Brain microvascular endothelial cell (primary cell): ENCODE measurements at regions not wholly inside any gene's neighbourhood (a gene's known extent, or its start where the extent isn't known, plus 50 kb on each side); places are given as distances from the start of the nearest gene placed in this dataset.
A peak's percentile ranks its signal among the peaks of the same experiment; 100 is the strongest.

Experiments used
- DNase-seq: peaks from one replicate; pipeline ENCODE4 v3.0.0-alpha.2; 2020
- H3K27ac ChIP-seq: fragments of 250-450 bp; sonication (Bioruptor Pico); 2 replicates; pipeline ENCODE4 v1.5.1; 2020; ENCODE audit warnings: mild to moderate bottlenecking, moderate library complexity
- H3K27me3 ChIP-seq: fragments of 250-450 bp; sonication (Bioruptor Pico); replicated peaks from 2 replicates; pipeline ENCODE4 v1.5.1; 2020; ENCODE audit warnings: mild to moderate bottlenecking
- H3K36me3 ChIP-seq: fragments of 250-450 bp; sonication (Bioruptor Pico); replicated peaks from 2 replicates; pipeline ENCODE4 v1.5.1; 2020; ENCODE audit warnings: mild to moderate bottlenecking
- H3K4me3 ChIP-seq: 2 replicates; pipeline ENCODE4 v1.5.1; 2011; ENCODE audit warnings: low read depth, mild to moderate bottlenecking, control low read depth, low read length, moderate library complexity
- CTCF ChIP-seq: IDR thresholded peaks from 2 replicates; pipeline ENCODE4 v1.5.1; 2011; ENCODE audit warnings: low read depth, mild to moderate bottlenecking, moderate library complexity, low read length, control low read depth, inconsistent platforms; ENCODE audit errors: missing control alignments
- in situ Hi-C: cut with HindIII; loops from 2 replicates; pipeline ENCODE4 v1.10.0; 2017; ENCODE audit warnings: low sequenced_read_pairs, low pct_ligation_motif_present

GRCh38 chr21:35376406-35377135, 327.5 kb upstream of the RUNX1 start:
- Histone ChIP-seq H3K36me3 (no peaks in the 10 kb centered on the region), H3K27me3 (no peaks in the 10 kb centered on the region), H3K27ac (no peak overlapping the region), H3K4me3 (no peak overlapping the region)
- in situ Hi-C loops = no loop called here
- no peak for TF ChIP-seq CTCF
- DNase-seq = no peak

- TF ChIP-seq CTCF = no peak
Observed at GRCh38 chr21:35375115-35375514, 326.0 kb upstream of the RUNX1 start.

GRCh38 chr21:35373998-35374397, 324.9 kb upstream of the RUNX1 start:
- H3K4me3 ChIP-seq = no peak overlapping the region
- in situ Hi-C loops = no loop called here
- H3K27ac ChIP-seq = no peak overlapping the region
- no peaks in the 10 kb centered on the region for H3K36me3 ChIP-seq
- no peak for DNase-seq
- H3K27me3 ChIP-seq = no peaks in the 10 kb centered on the region
- TF ChIP-seq CTCF = no peak

More at GRCh38 chr21:35375115-35375514, 326.0 kb upstream of the RUNX1 start:
- peak overlapping the region; percentile 42 for H3K27ac ChIP-seq
- no peak overlapping the region for H3K4me3 ChIP-seq
- H3K36me3 ChIP-seq = no peaks in the 10 kb centered on the region
- in situ Hi-C loops = no loop called here
- peak; percentile 52 for DNase-seq
- no peaks in the 10 kb centered on the region for H3K27me3 ChIP-seq

GRCh38 chr21:35372201-35372600, 323.1 kb upstream of the RUNX1 start:
- in situ Hi-C loops = no loop called here

GRCh38 chr21:35370671-35371070, 321.6 kb upstream of the RUNX1 start:
- DNase-seq = no peak
- Histone ChIP-seq H3K27me3 (no peaks in the 10 kb centered on the region), H3K27ac (no peak overlapping the region), H3K36me3 (no peaks in the 10 kb centered on the region), H3K4me3 (no peak overlapping the region)
- TF ChIP-seq CTCF = no peak
- in situ Hi-C loops = no loop called here

More at GRCh38 chr21:35372201-35372600, 323.1 kb upstream of the RUNX1 start:
- H3K27ac ChIP-seq = no peak overlapping the region
- TF ChIP-seq CTCF = no peak
- no peaks in the 10 kb centered on the region for H3K27me3 ChIP-seq
- H3K36me3 ChIP-seq = no peaks in the 10 kb centered on the region
- no peak for DNase-seq
- no peak overlapping the region for H3K4me3 ChIP-seq

- Histone ChIP-seq H3K4me3 (no peak overlapping the region), H3K36me3 (no peaks in the 10 kb centered on the region), H3K27ac (no peak overlapping the region), H3K27me3 (no peaks in the 10 kb centered on the region)
- in situ Hi-C loops = no loop called here
- no peak for DNase-seq
- TF ChIP-seq CTCF = no peak
Observed at GRCh38 chr21:35370071-35370470, 321.0 kb upstream of the RUNX1 start.
